ENCODE measurements at regions not wholly inside any gene's neighbourhood (a gene's known extent, or its start where the extent isn't known, plus 50 kb on each side); places are given as distances from the start of the nearest gene placed in this dataset.
"Not testable (repeated sequence)": the region's sequence is repeated elsewhere in the genome, so short reads cannot be mapped to it uniquely, and the experiment has no call there.

DNA sequence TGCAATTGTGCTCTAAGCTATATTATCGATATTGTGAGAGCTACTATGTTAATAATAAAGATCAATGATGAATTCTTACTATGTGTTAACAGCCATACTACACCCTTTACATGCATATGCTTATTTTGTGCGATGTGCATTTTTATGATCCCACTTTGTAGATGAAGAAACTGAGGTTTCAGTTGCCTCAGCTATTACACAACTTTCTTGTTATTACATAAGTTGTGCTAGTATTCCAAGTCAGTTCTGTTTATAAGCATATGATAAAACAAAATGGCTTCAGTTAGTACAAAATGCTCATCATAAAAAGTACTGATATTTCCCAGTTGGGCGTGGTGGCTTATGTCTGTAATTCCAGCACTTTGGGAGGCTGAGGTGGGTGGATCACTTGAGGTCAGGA, 471.5 kb upstream of the DCN start:
- DNase-seq: no peak

GRCh38 chr12:91651728-91652127, 469.1 kb upstream of the DCN start:
- no peak for DNase-seq

GRCh38 chr12:91643763-91644162, 461.1 kb upstream of the DCN start:
- no peak for DNase-seq

GRCh38 chr12:91640021-91640420, 457.4 kb upstream of the DCN start:
- DNase-seq: no peak

DNA sequence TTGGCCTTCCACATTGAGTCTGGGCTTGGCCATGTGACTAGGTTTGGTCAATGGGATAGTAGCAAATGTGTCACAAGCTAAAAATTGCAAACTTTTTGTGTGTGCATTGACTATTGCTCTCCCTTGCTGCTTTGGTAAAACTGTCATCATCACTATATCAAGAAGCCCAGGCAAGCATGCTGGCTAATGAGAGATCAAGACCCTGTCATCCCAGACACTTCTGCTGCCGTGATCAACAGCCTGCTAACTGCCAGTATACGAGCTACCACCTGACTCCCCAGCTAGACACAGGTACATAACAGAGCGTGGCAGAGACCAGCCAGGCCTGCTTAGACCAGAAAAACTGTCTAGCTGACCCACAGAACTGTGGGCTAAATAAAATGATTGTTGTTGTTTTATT, 456.7 kb upstream of the DCN start:
- DNase-seq: no peak

- no peak for DNase-seq
Observed at GRCh38 chr12:91637789-91638624, 455.4 kb upstream of the DCN start.

DNA sequence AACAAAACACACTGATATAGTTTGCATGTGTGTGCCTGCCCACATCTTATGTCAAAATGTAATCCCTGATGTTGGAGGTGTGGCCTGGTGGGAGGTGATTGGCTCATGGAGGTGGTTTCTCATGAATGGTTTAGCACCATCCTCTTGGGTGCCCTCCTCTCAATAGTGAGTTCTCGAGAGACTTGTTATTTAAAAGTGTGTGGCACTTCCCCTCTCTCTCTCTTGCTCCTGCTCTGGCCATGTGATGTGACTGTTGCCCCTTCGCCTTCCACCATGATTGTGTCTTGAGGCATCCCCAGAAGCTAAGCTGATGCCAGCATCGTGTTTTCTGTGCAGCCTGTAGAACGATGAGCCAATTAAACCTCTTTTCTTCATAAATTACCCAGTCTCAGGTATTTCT, 454.1 kb upstream of the DCN start:
- DNase-seq: no peak

GRCh38 chr12:91634386-91634713, 451.7 kb upstream of the DCN start:
- not testable (repeated sequence) for DNase-seq

DNA sequence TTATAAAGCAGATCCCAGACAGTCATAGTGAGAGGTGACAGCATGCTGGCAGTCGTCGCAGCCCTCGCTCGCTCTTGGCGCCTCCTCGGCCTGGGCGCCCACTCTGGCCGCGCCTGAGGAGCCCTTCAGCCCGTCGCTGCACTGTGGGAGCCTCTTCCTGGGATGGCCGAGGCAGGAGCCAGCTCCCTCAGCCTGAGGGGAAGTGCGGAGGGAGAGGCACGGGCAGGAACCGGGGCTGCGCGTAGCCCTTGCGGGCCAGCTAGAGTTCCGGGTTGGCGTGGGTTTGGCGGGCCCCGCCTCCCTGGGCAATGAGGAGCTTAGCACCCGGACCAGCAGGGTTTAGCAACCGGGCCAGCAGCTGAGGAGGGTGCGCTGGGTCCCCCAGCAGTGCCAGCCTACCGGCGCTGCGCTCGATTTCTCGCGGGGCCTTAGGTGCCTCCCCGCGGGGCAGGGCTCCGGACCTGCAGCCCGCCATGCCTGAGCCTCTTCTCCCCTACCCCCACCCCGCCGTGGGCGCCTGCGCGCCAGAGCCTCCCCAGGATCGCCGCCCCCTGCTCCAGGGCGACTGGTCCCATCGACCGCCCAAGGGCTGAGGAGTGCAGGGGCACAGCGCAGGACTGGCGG, 451.2 kb upstream of the DCN start:
- DNase-seq: no peak

DNA sequence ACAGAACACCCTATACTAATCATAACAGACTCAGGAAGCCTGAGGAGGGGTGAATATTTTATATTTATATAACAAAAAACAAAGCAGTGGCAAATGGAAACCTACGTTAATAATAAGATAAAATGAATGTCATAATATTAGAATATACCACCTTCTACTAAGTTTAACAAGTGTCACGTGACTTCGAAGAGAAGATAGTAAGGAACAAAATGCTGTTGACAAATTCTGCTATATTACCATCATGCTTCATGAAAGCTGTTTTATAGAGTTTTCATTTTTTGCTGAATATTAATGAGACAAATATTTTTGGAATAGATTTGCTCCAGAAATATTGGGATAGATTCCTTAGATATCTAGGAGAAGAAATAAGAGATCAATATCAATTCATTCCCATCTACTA, 450.6 kb upstream of the DCN start:
- DNase-seq: no peak

DNA sequence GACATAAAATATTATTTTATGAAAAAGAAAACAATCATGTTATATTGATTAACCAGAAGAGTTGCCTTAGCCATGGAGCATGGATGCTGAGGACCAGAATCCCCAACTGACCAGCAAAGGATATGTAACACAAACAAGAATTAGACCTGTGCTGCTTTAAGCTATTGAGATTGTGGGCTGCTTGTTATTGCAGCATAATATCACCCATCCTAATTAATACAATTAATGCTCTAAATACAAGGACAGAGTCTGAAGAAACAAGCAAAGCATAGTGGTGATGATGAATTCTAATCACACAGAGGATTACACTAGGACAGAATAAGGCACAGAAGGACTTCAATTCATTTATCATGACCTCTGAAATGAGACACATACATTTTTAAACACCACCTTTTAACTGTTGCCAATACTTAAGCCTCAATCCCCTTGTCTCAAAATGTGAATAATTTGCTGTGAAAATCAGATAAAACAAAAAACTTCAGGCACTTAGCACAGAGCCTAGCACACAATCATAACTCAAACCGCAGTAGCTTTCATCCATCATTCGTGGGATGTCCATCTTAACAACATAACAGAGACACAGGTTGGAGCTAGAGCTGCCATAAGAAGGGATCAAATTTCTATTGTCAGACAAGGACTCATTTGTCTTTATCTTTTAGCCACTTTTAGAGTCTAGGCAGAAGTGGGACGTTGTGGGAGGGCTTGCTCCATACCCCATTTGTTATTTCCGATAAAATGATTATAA, 449.6 kb upstream of the DCN start:
- no peak for DNase-seq

DNA sequence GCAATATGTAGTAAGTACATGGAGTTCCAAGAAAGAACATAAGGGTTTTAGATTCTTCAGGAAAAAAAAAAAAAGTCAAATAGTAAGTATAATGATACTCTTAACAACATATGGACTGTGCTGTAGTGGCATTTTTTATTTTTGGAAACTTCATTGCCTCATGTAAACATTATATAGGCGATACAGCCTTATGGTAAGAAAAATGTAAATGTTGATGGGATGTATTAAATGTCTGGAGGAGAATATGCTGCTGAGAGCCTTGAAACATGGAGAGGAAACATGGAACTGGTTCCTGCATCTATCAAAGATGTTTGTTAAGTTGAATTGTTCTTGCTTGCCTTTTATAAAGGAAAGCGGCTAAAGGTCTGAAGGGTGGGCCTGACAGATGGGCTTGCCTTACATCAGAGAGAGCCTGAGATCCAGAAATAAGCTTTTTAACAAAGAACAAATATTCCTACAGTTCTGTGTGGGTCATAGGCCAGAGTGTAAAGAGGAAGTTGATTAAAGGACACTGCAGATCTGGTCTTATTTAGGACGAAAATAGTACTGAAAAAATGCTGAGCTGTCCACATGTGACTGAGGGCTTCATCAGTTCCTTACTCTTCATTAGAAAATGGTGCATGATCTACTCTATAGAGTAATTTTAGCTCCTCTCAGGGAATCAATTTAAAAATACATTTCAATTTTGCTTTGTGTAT, 448.1 kb upstream of the DCN start:
- no peak for DNase-seq

- no peak for DNase-seq
Observed at GRCh38 chr12:91630083-91630482, 447.5 kb upstream of the DCN start.

- no peak for DNase-seq
Observed at GRCh38 chr12:91629440-91629839, 446.8 kb upstream of the DCN start.

- DNase-seq: no peak
Observed at GRCh38 chr12:91628656-91629055, 446.0 kb upstream of the DCN start.

DNA sequence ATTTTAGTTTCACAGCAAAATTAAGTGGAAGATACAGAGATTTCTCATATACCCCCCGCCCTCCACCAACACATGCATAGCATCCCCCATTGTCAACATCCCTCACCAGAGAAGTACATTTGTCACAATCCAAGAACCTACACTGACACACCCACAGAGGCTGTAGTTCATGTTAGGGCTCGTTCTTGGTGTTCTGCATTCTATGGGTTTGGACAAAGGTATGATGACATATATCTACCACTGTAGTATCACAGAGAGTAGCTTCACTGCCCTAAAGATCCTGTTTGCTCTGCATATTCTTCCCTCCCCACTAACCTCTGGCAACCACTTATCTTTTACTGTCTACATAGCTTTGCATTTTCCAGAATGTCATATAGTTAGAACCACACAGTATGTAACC, 444.6 kb upstream of the DCN start:
- DNase-seq: no peak

GRCh38 chr12:91622981-91623380, 440.4 kb upstream of the DCN start:
- DNase-seq: no peak

DNA sequence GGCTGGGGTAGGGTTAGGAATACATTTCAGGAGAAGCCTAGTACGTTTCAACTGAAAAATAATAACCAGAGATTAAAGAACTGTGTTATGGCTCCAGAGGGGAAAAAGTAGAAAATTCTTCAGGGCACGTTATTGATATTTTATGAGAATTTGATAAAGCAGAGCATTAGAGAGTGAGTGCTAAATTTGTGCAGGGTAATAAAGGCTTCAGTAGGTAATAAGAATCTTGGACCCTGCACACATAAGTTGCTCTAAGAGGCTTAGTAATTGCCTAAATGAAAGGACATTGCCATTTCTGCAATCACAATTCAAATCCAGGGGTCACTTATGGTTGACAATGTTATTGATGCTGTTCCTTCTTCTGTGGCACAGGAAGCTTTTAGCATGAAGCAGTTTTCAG, 439.4 kb upstream of the DCN start:
- no peak for DNase-seq

- DNase-seq: no peak
Observed at GRCh38 chr12:91620992-91621391, 438.4 kb upstream of the DCN start.

GRCh38 chr12:91620422-91620821, 437.8 kb upstream of the DCN start:
- no peak for DNase-seq

DNA sequence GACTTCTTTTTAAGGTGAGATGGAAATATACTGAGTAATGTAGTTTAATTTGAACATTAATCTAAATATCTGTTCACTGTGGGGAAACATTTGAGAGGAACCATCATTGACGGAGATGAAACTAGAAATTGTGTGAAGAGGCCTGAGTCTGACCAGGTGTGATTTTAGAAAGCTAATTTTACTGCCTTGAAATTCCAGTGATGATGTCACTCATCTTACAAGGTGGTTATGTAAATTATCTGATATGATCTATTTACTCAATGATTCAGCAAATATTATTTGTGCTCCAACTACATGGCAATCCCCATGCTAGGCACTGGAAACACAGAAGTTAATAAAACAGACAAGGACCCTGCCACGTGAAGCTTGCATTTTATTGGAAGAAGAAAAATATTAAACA, 435.7 kb upstream of the DCN start:
- no peak for DNase-seq

DNA sequence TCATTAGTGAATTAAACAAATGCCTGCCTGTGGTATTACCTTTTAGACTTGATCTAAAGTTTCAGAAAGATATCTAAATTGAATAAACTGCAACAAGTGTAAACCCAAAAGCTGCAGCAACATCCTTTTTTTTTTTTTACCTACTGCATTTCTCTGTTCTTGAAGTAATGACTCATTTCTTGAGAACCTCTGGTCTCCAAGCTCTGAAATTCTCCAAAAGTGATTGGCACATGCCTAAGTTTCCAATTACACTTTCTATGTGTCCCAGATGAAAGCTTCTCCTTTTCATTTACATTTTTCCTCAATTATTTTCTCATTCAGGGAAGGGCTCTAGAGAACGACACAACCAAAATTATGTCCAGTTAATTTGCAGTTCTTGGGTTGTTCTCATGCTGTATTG, 435.2 kb upstream of the DCN start:
- DNase-seq: no peak

GRCh38 chr12:91616416-91616815, 433.8 kb upstream of the DCN start:
- no peak for DNase-seq
